OCI-LY1 (cell line): ENCODE measurements at regions not wholly inside any gene's neighbourhood (a gene's known extent, or its start where the extent isn't known, plus 50 kb on each side); places are given as distances from the start of the nearest gene placed in this dataset.

Experiments
- H2AFZ ChIP-seq: fragments of 200-600 bp; sonication (generic), shearing (Covaris generic); 2 replicates; pipeline ENCODE4 v1.6.0; 2014; ENCODE audit warnings: antibody characterized with exemption, mild to moderate bottlenecking, low read length
- H3F3A ChIP-seq: fragments of 200-600 bp; sonication (generic), shearing (Covaris generic); 2 replicates; pipeline ENCODE4 v1.6.0; 2014; ENCODE audit warnings: mild to moderate bottlenecking, antibody characterized with exemption, low read length, moderate library complexity; ENCODE audit not compliant: insufficient read depth
- H3K27ac ChIP-seq: fragments of 200-600 bp; sonication (generic); 2 replicates; pipeline ENCODE4 v1.5.1; 2014; ENCODE audit warnings: low read length, mixed run types, mild to moderate bottlenecking, low read depth; ENCODE audit not compliant: poor library complexity, severe bottlenecking
- H3K27me3 ChIP-seq: fragments of 200-600 bp; sonication (generic); 2 replicates; pipeline ENCODE4 v1.6.0; 2014; ENCODE audit warnings: antibody characterized with exemption, mild to moderate bottlenecking, low read length, moderate library complexity; ENCODE audit not compliant: insufficient read depth
- H3K36me3 ChIP-seq: fragments of 200-600 bp; sonication (generic); 2 replicates; pipeline ENCODE4 v1.6.1; 2014; ENCODE audit warnings: mild to moderate bottlenecking, antibody characterized with exemption, low read length, moderate library complexity, mixed read lengths; ENCODE audit not compliant: insufficient read depth
- H3K4me1 ChIP-seq: fragments of 200-600 bp; sonication (generic); 2 replicates; pipeline ENCODE4 v1.5.1; 2014; ENCODE audit warnings: mild to moderate bottlenecking, low read length, moderate library complexity; ENCODE audit not compliant: insufficient read depth, severe bottlenecking
- H3K4me2 ChIP-seq: fragments of 200-600 bp; sonication (generic), shearing (Covaris generic); 2 replicates; pipeline ENCODE4 v1.6.1; 2014; ENCODE audit warnings: low read length
- H3K4me3 ChIP-seq: fragments of 200-600 bp; sonication (generic); 2 replicates; pipeline ENCODE4 v1.5.1; 2014; ENCODE audit warnings: low read length, low read depth, mild to moderate bottlenecking, mixed read lengths; ENCODE audit not compliant: poor library complexity, severe bottlenecking
- H3K79me2 ChIP-seq: fragments of 200-600 bp; shearing (Covaris generic); 2 replicates; pipeline ENCODE4 v1.6.1; 2016; ENCODE audit warnings: mixed run types, low read length, mixed read lengths; ENCODE audit not compliant: insufficient read depth
- H3K9ac ChIP-seq: fragments of 200-600 bp; sonication (generic), shearing (Covaris generic); 2 replicates; pipeline ENCODE4 v1.6.1; 2014; ENCODE audit warnings: mild to moderate bottlenecking, low read length, mixed read lengths
- H3K9me2 ChIP-seq: fragments of 200-600 bp; sonication (generic), shearing (Covaris generic); 2 replicates; pipeline ENCODE4 v1.6.1; 2014; ENCODE audit warnings: low read depth, mild to moderate bottlenecking, low read length, mixed read lengths
- H3K9me3 ChIP-seq: fragments of 200-600 bp; shearing (Covaris generic); 2 replicates; pipeline ENCODE4 v1.6.1; 2014; ENCODE audit warnings: low read length, mixed read lengths
- H4K20me1 ChIP-seq: fragments of 200-600 bp; sonication (generic), shearing (Covaris generic); 2 replicates; pipeline ENCODE4 v1.6.0; 2016; ENCODE audit warnings: mild to moderate bottlenecking, low read length; ENCODE audit not compliant: insufficient read depth
- EZH2 ChIP-seq: fragments of 200-600 bp; sonication (generic), shearing (Covaris generic); IDR thresholded peaks from 2 replicates; pipeline ENCODE4 v1.8.0; 2017; ENCODE audit warnings: borderline replicate concordance, mixed run types, mild to moderate bottlenecking, antibody characterized with exemption, low read length, moderate library complexity, mixed read lengths
- TF ChIP-seq, protein P1 (sequence below): fragments of 200-600 bp; sonication (generic), shearing (Covaris generic); IDR thresholded peaks from 2 replicates; pipeline ENCODE4 v1.5.1; 2017; ENCODE audit warnings: mild to moderate bottlenecking, antibody characterized with exemption, low read length, moderate library complexity, mixed read lengths

DNA sequence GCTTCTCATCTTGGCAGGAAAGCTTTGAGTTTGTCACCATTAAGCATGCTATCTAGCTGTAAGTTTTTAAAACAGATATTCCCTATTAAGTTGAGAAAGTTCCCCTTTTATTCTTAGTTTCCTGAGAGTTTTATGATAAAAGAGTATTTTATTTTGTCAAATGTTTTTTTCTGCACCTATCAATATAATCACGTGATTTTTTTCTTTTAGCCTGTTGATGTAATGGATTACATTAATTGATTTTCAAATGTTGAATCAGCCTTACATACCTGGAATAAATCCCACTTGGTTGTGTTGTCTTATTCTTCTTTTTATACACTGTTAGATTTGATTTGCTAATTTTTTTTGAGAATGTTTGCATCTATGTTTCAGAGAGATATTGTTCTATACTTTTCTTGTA is 179.5 kb downstream of the ZNF621 start:
- Histone ChIP-seq H3K4me1 (peaks cover 7% of the 10 kb centered on the region), H4K20me1 (no peaks in the 10 kb centered on the region), H3F3A (no peaks in the 10 kb centered on the region), H3K9me3 (peaks cover 4% of the 10 kb centered on the region; the same call in 1 of the 2 replicates), H3K4me3 (no peak overlapping the region), H3K27me3 (no peaks in the 10 kb centered on the region), H3K9me2 (no peaks in the 10 kb centered on the region), H3K36me3 (no peaks in the 10 kb centered on the region), H3K27ac (no peak overlapping the region), H3K79me2 (no peaks in the 10 kb centered on the region), H2AFZ (no peak overlapping the region), H3K9ac (no peak overlapping the region), H3K4me2 (no peak overlapping the region)
- TF ChIP-seq EZH2 = no peak
- TF ChIP-seq, protein P1, sequence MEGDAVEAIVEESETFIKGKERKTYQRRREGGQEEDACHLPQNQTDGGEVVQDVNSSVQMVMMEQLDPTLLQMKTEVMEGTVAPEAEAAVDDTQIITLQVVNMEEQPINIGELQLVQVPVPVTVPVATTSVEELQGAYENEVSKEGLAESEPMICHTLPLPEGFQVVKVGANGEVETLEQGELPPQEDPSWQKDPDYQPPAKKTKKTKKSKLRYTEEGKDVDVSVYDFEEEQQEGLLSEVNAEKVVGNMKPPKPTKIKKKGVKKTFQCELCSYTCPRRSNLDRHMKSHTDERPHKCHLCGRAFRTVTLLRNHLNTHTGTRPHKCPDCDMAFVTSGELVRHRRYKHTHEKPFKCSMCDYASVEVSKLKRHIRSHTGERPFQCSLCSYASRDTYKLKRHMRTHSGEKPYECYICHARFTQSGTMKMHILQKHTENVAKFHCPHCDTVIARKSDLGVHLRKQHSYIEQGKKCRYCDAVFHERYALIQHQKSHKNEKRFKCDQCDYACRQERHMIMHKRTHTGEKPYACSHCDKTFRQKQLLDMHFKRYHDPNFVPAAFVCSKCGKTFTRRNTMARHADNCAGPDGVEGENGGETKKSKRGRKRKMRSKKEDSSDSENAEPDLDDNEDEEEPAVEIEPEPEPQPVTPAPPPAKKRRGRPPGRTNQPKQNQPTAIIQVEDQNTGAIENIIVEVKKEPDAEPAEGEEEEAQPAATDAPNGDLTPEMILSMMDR = no peak

DNA sequence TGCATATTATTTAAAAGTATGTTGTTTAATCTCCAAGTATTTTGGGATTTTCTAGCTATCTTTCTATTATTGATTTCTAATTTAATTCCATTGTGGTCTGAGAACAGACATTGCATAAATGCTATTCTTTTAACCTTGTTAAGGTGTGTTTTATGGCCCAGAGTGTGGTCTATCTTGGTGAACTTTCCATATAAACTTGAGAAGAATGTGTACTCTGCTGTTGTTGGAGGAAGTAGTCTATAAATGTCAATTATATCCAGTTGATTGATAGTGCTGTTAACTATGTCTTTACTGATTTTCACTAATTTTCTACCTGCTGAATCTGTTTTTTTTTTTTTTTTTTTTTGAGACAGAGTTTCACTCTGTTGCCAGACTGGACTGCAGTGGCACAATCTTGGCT is 180.9 kb downstream of the ZNF621 start:
- Histone ChIP-seq H3K9ac (no peak overlapping the region), H3K27ac (no peak overlapping the region), H3K4me1 (peaks cover 12% of the 10 kb centered on the region), H3K36me3 (no peaks in the 10 kb centered on the region), H3K27me3 (no peaks in the 10 kb centered on the region), H3K79me2 (no peaks in the 10 kb centered on the region), H4K20me1 (no peaks in the 10 kb centered on the region), H3K9me3 (peaks cover 4% of the 10 kb centered on the region; the same call in 1 of the 2 replicates), H3K4me2 (no peak overlapping the region), H3K4me3 (no peak overlapping the region), H2AFZ (no peak overlapping the region), H3F3A (no peaks in the 10 kb centered on the region), H3K9me2 (no peaks in the 10 kb centered on the region)
- TF ChIP-seq, protein P1 = no peak
- TF ChIP-seq EZH2 = no peak

DNA sequence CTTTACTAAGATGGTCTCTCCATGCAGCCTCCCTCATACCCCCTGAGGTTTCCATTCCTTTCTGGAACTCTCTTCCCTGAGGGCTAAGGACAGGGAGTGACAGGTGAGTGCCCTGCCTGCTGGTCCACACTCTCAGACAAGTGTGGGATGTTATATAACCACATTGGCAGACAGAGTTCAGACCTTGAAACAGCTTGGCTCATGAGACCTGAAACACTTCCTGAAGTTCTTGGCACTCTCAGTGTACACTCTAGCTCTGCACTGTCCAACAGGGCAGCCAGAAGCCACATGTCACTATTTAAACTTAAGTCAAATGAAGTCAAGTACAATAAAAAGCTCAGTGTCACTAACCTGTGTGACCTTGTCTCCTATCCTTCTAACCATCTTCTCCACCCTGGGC is 188.5 kb downstream of the ZNF621 start:
- H3K27me3 ChIP-seq = no peaks in the 10 kb centered on the region
- peak overlapping the region; percentile 23; the same call in 1 of the 2 replicates for H3K9ac ChIP-seq
- H3F3A ChIP-seq = no peaks in the 10 kb centered on the region
- no peaks in the 10 kb centered on the region for H3K36me3 ChIP-seq
- no peak overlapping the region for H3K4me3 ChIP-seq
- no peak overlapping the region for H2AFZ ChIP-seq
- no peaks in the 10 kb centered on the region for H4K20me1 ChIP-seq
- TF ChIP-seq EZH2 = no peak
- peak overlapping the region; percentile 37; the same call in 1 of the 2 replicates for H3K4me2 ChIP-seq
- H3K9me3 ChIP-seq = no peaks in the 10 kb centered on the region
- H3K4me1 ChIP-seq = peaks cover 69% of the 10 kb centered on the region
- H3K79me2 ChIP-seq = no peaks in the 10 kb centered on the region
- no peaks in the 10 kb centered on the region for H3K9me2 ChIP-seq
- H3K27ac ChIP-seq = peak overlapping the region; percentile 88

DNA sequence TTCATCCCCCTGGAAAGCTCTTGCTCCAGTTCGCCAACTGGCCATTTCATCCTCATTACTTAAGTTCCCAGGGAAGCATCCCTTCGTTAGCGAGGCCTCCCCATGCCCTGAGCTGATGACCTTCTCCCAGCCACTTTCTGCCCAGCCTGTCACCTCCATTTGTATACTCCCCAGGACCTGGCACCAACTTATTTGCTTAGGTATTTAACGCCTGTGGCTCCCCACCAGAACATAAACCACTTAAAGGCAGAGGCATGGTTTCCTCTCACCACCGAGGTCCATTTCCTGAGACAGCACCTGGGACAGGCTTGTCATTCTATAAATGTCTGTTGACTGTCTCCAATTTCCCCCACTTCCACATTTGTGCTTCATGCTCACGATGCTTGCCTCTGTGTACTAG is 189.0 kb downstream of the ZNF621 start:
- Histone ChIP-seq H3K4me2 (peak overlapping the region; percentile 37; the same call in 1 of the 2 replicates), H3K4me3 (no peak overlapping the region), H3K27ac (peak overlapping the region; percentile 88), H3K9me3 (no peaks in the 10 kb centered on the region), H3K79me2 (no peaks in the 10 kb centered on the region), H3K27me3 (no peaks in the 10 kb centered on the region), H3K4me1 (peaks cover 71% of the 10 kb centered on the region), H4K20me1 (no peaks in the 10 kb centered on the region), H3F3A (no peaks in the 10 kb centered on the region), H3K9me2 (no peaks in the 10 kb centered on the region), H3K9ac (peak overlapping the region; percentile 23; the same call in 1 of the 2 replicates), H2AFZ (no peak overlapping the region), H3K36me3 (no peaks in the 10 kb centered on the region)
- no peak for TF ChIP-seq EZH2
- TF ChIP-seq, protein P1 = no peak
